HUES6 (cell line): ENCODE measurements at regions not wholly inside any gene's neighbourhood (a gene's known extent, or its start where the extent isn't known, plus 50 kb on each side); places are given as distances from the start of the nearest gene placed in this dataset.

Source experiments
- H3K27ac ChIP-seq: 2 replicates; pipeline ENCODE4 v1.7.0; 2013; ENCODE audit warnings: low read depth, mild to moderate bottlenecking, low read length, inconsistent platforms
- H3K27me3 ChIP-seq: 2 replicates; pipeline ENCODE4 v1.6.1; 2013; ENCODE audit warnings: low read length; ENCODE audit not compliant: control insufficient read depth, insufficient read depth
- H3K36me3 ChIP-seq: 2 replicates; pipeline ENCODE4 v1.6.1; 2013; ENCODE audit warnings: low read length; ENCODE audit not compliant: control insufficient read depth, insufficient read depth
- H3K4me1 ChIP-seq: 2 replicates; pipeline ENCODE4 v1.6.1; 2013; ENCODE audit warnings: low read length; ENCODE audit not compliant: control insufficient read depth, insufficient read depth
- H3K4me3 ChIP-seq: 2 replicates; pipeline ENCODE4 v1.5.1; 2013; ENCODE audit warnings: low read depth, low read length
- H3K9ac ChIP-seq: one replicate; pipeline ENCODE4 v1.6.1; 2013; ENCODE audit warnings: mild to moderate bottlenecking, low read length
- H3K9me3 ChIP-seq: 2 replicates; pipeline ENCODE4 v1.6.1; 2013; ENCODE audit warnings: low read depth, low read length; ENCODE audit not compliant: control insufficient read depth, insufficient read depth

GRCh38 chr9:118281772-118282171 is 577.6 kb downstream of the TLR4 start:
- Histone ChIP-seq H3K27ac (no peak overlapping the region), H3K4me3 (no peak overlapping the region), H3K27me3 (no peaks in the 10 kb centered on the region), H3K4me1 (no peaks in the 10 kb centered on the region), H3K9ac (no peak overlapping the region), H3K36me3 (no peaks in the 10 kb centered on the region), H3K9me3 (no peaks in the 10 kb centered on the region)

- Histone ChIP-seq H3K27ac (no peak overlapping the region), H3K9me3 (no peaks in the 10 kb centered on the region), H3K4me3 (no peak overlapping the region), H3K4me1 (no peaks in the 10 kb centered on the region), H3K27me3 (no peaks in the 10 kb centered on the region), H3K36me3 (no peaks in the 10 kb centered on the region), H3K9ac (no peak overlapping the region)
Observed at GRCh38 chr9:118283488-118283887, 579.3 kb downstream of the TLR4 start.

- Histone ChIP-seq H3K9me3 (no peaks in the 10 kb centered on the region), H3K27ac (no peak overlapping the region), H3K27me3 (no peaks in the 10 kb centered on the region), H3K4me1 (no peaks in the 10 kb centered on the region), H3K36me3 (no peaks in the 10 kb centered on the region), H3K9ac (no peak overlapping the region), H3K4me3 (no peak overlapping the region)
Observed at GRCh38 chr9:118290116-118290515, 585.9 kb downstream of the TLR4 start.

DNA sequence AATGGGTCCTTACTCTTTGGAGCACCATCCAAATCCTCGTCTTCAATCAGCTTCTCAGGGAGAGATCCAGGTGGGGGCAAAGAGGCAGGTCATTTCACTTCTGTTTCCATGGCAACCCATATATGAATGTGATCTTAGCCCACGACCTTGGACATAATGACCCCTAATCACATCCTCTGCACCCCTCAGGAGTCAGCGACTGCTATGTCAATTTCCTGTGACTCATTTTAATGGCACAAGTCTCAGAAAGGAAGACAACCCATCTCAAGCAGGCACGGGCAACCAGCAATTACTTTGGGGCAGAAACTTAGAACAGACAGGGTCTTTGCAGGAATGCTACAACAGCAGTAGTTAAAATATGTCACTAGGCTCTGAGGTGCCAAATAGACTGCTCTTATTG is 591.2 kb downstream of the TLR4 start:
- no peaks in the 10 kb centered on the region for H3K9me3 ChIP-seq
- no peaks in the 10 kb centered on the region for H3K27me3 ChIP-seq
- no peak overlapping the region for H3K9ac ChIP-seq
- H3K4me1 ChIP-seq = no peaks in the 10 kb centered on the region
- no peak overlapping the region for H3K4me3 ChIP-seq
- no peaks in the 10 kb centered on the region for H3K36me3 ChIP-seq
- no peak overlapping the region for H3K27ac ChIP-seq

DNA sequence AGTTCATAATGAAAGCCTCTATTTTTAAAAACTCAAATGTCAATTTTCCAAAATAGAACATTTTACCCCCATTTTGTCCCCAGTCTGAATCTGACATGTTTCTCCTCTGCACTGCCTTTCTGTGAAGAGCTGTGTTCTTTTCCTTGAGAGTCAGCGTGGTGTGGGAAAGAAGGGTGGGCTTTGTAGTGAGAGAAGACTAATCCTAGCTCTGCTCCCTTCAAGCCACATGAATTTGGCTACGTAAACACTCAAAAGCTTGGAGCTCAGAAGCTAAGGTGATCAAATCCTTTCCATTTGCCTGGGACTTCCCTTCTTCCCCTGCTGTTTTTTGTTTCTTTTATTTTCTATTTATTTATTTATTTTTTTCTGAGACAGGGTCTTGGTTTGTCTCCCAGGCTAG is 598.5 kb downstream of the TLR4 start:
- no peaks in the 10 kb centered on the region for H3K27me3 ChIP-seq
- no peak overlapping the region for H3K27ac ChIP-seq
- no peaks in the 10 kb centered on the region for H3K36me3 ChIP-seq
- H3K4me3 ChIP-seq = no peak overlapping the region
- no peaks in the 10 kb centered on the region for H3K4me1 ChIP-seq
- no peak overlapping the region for H3K9ac ChIP-seq
- H3K9me3 ChIP-seq = no peaks in the 10 kb centered on the region

DNA sequence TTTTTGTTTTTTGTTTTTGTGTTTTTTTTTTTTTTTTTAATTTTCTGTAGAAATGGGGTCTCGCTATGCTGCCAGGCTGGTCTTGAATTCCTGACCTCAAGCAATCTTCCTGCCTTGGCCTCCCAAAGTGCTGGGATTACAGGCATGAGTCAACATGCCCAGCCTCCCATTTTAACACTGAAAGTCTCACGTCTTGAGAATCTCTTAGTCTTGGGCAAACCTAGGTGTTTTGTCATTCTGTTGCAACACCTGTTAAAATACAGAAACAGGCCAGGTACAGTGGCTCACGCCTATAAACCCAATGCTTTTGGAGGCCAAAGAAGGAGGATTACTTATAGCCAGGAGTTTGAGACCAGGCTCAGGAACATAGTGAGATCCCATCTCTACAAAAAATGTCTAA is 599.0 kb downstream of the TLR4 start:
- no peaks in the 10 kb centered on the region for H3K27me3 ChIP-seq
- no peaks in the 10 kb centered on the region for H3K4me1 ChIP-seq
- H3K36me3 ChIP-seq = no peaks in the 10 kb centered on the region
- H3K4me3 ChIP-seq = no peak overlapping the region
- H3K27ac ChIP-seq = no peak overlapping the region
- H3K9me3 ChIP-seq = no peaks in the 10 kb centered on the region
- H3K9ac ChIP-seq = no peak overlapping the region

GRCh38 chr9:118305331-118305730 is 601.1 kb downstream of the TLR4 start:
- no peak overlapping the region for H3K9ac ChIP-seq
- H3K4me3 ChIP-seq = no peak overlapping the region
- H3K27ac ChIP-seq = no peak overlapping the region
- H3K4me1 ChIP-seq = no peaks in the 10 kb centered on the region
- no peaks in the 10 kb centered on the region for H3K9me3 ChIP-seq
- no peaks in the 10 kb centered on the region for H3K36me3 ChIP-seq
- H3K27me3 ChIP-seq = no peaks in the 10 kb centered on the region

DNA sequence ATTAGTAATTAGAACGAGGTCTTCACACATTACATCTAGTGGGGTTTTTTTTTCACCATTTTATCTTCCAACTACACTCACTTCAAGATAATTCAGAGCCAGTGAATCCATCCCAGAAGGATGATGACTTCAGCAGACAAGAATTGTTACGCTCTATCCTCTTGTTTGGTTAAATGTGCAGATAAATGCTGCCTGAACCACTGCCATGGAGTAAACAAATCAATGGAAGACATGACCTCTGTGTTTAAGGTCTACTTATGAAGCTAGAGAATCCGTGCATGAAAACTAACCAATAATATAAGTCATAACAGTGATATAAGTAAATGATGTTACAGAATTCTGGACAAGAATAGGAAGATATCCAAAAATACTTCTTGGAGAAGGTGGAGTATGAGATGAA is 602.6 kb downstream of the TLR4 start:
- H3K4me3 ChIP-seq = no peak overlapping the region
- H3K27ac ChIP-seq = no peak overlapping the region
- H3K9ac ChIP-seq = no peak overlapping the region
- no peaks in the 10 kb centered on the region for H3K4me1 ChIP-seq
- no peaks in the 10 kb centered on the region for H3K36me3 ChIP-seq
- no peaks in the 10 kb centered on the region for H3K9me3 ChIP-seq
- no peaks in the 10 kb centered on the region for H3K27me3 ChIP-seq

- Histone ChIP-seq H3K9ac (no peak overlapping the region), H3K4me3 (no peak overlapping the region), H3K27ac (no peak overlapping the region), H3K36me3 (no peaks in the 10 kb centered on the region), H3K9me3 (no peaks in the 10 kb centered on the region), H3K4me1 (no peaks in the 10 kb centered on the region), H3K27me3 (no peaks in the 10 kb centered on the region)
Observed at GRCh38 chr9:118313965-118314364, 609.8 kb downstream of the TLR4 start.

GRCh38 chr9:118316831-118317343 is 612.7 kb downstream of the TLR4 start:
- H3K4me3 ChIP-seq = no peak overlapping the region
- H3K9ac ChIP-seq = no peak overlapping the region
- H3K27me3 ChIP-seq = no peaks in the 10 kb centered on the region
- no peak overlapping the region for H3K27ac ChIP-seq
- H3K36me3 ChIP-seq = no peaks in the 10 kb centered on the region
- no peaks in the 10 kb centered on the region for H3K9me3 ChIP-seq
- H3K4me1 ChIP-seq = no peaks in the 10 kb centered on the region

DNA sequence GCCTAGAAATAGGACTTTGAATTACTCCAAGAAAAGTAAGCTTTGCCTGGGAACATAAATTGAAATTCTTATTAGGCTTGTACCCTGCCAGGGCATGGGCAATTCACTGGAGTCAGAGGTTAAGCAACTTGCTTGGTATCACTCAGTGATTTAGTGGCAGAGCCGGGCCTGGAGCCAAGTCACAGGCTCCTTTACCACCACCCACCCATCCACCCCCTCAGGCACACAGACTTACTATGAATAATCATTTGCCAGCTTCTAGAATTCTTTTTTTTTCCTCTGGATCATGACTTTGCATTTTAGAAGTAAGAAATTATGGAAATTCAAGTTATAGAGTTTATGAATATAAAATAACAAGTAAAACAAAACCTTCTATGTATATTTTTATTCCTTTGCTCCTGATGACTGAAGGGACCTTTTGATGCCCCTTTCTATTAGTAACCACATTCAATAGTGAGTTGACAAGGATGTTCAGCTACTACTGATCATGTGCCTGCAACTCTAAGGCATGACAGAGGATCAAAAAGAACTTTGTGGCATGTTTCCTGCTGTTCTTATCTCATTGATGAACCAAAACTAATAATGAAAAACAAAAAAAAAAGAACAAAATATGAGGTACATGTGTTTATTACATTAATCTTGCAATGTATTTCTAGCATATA is 614.7 kb downstream of the TLR4 start:
- H3K36me3 ChIP-seq = no peaks in the 10 kb centered on the region
- H3K27ac ChIP-seq = no peak overlapping the region
- H3K4me3 ChIP-seq = no peak overlapping the region
- H3K9ac ChIP-seq = no peak overlapping the region
- H3K9me3 ChIP-seq = no peaks in the 10 kb centered on the region
- H3K4me1 ChIP-seq = no peaks in the 10 kb centered on the region
- no peaks in the 10 kb centered on the region for H3K27me3 ChIP-seq
